HG02610 (cell line): ENCODE measurements at regions not wholly inside any gene's neighbourhood (a gene's known extent, or its start where the extent isn't known, plus 50 kb on each side); places are given as distances from the start of the nearest gene placed in this dataset.
"Not testable (repeated sequence)": the region's sequence is repeated elsewhere in the genome, so short reads cannot be mapped to it uniquely, and the experiment has no call there.

ENCODE experiments used
- ATAC-seq: cut with Tn5 transposase; IDR thresholded peaks from one replicate; pipeline ENCODE4 v1.9.1; 2021; ENCODE audit warnings: mild to moderate bottlenecking, moderate library complexity; ENCODE audit not compliant: unreplicated experiment

DNA sequence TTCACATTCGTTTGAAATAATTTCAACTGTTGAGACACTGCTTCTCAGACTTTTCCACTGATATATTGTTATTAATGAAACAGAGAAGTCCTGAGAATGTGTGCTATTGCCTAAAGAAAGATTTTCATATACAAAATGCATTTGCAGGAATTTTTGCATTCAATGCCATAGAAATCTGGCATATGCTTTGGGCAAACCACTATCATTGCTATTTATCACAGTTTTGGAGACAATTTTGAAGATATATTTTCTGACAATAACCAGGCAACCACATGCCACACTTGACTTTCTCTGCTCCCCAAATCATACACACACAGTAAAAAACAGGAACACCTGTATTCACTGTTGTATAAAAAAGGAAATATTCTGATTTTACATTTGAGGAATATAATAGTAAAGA, 1303.7 kb upstream of the IGFBP7 start:
- ATAC-seq = no peak

DNA sequence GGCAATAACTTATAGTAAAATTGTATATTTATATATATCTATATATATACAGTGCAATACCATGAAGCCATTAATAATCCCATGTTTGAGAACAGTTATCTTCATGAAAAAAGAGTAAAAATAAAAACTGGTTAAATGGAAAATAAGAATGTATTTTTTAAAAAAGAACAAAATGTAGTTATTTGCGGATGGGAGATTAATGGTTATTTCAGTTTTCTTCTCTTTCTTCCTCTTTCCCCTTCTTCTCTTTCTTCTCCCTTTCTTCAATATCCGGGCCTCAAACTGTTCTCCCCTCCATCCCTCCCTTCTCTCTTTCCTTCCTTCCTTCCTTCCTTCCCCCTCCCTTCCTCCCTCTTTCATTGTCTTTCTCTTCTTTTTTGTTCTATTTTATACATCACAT, 1301.7 kb upstream of the IGFBP7 start:
- ATAC-seq = no peak

DNA sequence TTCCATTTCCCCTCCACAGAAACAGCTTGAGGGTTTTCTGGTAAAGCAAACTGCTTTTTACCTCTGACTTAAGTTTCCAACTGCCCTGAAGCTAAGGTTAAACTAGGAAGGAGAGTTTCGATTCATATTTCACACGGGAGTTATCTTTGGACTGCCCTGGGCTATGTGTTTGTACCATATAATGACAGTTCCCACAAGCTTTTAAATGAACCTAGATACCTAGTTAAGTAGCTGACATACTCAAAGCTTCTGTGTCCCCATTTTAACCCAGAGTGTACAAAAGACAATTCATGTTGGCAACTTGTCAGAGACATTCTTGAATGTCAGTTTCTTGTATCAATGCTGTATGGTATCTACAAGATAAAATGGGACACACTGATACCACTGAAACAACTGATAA, 1296.6 kb upstream of the IGFBP7 start:
- no peak for ATAC-seq

DNA sequence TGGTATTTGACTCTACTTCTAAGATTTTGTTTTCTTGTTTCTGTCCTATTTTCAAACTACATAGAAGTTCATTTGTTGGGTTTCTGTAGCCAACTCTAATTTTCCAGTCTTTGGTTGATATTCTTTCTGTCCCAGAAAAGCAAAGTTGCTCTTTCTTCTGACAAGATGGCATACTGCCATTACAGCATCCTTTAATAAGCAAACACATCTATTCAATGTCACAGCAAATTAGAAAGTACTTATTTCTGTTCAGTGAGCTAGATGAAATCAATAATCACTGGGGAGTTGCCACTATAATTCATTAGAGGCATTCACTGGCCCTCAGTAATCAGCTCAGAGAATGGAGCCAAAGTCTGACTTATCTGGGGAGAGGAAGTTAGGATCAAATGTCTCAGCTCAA, 1258.0 kb upstream of the IGFBP7 start:
- ATAC-seq = no peak

DNA sequence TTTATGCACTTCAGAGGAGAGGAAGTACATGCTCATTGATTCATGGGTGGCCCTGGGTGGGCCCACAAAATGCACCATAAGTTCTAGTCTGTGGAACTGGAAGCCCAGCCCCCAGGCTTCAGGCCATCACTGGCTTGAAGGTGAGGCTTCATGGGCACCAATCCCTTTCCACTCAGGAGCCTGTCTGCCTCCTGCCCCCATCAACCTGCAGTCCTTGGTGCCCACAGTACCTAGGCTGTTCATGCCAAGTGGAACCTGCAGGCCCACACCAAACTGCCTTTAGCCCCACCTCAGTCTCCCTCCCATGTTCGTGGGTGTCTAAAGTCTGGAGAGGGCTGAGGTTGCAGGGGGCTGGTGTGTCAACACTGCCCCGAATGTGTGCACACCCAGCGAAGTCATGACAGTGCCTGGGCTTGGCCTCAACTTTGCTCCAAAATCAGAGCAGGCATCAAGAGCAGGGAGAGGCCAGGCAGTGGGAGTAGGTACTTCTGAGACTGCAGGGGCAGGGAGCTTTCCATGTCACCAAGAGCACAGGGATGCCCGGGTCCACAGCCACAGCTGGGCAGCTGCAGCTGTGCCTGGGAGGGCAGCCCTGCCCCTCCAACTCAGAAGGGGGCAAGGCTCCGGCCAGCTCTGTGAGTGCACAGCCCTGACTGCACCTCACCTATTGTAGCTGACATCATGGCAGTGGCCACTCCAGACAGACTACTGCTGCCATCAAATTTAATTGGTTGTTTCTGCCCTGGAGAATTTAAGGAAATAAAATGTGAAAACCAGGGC, 1250.4 kb upstream of the IGFBP7 start:
- ATAC-seq = no peak

DNA sequence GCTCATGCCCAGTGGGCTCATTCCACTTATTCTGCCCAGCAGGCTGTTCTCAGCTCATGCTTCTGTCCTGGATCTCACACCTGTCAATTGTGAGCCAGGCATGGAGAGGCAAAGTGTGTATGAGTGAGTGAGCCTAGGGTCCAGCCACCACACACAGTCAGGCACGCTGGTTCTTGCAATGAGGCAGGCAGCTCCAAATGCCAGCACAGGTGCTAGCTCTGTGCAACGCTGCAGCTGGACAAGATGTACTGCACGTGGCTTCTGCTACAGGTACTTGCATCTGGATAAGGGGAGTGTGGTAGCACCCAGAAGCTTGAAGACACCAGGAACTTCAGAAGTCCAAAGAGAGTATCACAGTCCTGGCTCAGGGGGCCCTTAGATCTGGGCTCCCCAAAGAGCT, 1249.4 kb upstream of the IGFBP7 start:
- ATAC-seq = no peak

DNA sequence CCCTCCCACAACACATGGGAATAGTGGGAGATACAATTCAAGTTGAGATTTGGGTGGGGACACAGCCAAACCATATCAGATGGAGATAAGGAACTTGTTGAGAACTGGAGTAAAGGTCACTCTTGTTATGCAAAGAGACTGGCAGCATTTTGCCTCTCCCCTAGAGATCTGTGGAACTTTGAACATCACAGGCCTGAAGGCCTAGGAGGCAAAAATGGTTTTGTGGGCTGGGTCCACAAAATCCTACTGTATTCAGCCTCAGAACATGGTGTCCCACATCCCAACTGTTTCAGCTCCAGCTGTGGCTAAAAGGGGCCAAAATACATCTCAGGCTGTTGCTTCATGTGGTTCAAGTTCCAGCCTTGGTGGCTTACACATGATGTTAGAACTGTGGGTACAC, 1247.8 kb upstream of the IGFBP7 start:
- no peak for ATAC-seq

DNA sequence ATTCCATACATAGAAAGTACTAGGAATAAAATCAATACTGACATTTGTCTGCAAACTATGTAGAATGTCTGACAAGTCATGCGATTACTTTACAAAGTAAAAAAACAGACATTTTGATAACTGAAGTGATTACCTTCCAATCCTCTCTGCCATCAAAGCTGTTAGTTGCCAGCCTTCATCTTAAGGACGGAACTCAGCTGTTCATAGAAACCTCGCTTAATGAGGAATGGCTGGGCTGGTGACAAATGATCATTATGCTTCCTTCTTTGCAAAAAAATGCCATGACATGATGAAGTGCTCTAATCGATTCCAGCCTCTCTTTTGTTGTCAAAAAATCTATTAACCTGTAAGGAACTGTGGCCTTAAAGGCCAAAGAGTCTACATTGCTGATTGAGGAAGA, 1214.9 kb upstream of the IGFBP7 start:
- ATAC-seq = no peak

DNA sequence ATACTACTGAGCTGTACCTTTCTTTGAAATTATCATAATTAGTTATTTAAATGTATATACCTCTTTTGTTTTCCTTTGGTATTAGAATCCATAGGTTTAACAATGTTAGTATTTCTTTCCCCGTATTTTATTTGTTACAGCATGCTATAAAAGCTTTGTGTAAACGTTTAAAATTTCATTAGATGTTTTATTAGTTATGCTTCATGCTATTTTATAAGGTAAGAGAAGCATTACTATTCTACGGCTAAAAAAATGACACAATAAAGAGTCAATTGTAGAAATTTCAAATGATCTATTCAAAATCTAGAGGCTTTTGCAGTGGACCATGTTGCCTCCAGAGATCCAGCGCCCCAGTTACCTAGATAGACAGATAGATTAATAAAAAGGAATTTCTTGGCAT, 1203.3 kb upstream of the IGFBP7 start:
- no peak for ATAC-seq

DNA sequence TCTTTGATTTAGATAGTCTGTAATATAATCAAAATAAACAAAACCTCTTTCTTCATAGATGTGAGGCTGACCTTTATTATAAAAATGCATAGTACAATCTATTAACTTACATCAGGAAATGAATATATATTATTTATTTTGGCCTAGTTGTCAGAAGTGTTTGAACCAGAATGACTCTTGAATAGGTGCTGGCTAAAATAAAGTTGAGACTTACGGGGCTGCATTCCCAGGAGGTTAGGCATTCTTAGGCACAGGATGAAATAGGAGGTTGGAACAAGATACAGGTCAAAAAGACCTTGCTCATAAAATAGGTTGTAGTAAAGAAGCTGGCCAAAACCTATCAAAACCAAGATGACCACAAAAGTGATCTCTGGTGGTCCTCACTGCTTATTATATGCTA, 1193.3 kb upstream of the IGFBP7 start:
- ATAC-seq = no peak

DNA sequence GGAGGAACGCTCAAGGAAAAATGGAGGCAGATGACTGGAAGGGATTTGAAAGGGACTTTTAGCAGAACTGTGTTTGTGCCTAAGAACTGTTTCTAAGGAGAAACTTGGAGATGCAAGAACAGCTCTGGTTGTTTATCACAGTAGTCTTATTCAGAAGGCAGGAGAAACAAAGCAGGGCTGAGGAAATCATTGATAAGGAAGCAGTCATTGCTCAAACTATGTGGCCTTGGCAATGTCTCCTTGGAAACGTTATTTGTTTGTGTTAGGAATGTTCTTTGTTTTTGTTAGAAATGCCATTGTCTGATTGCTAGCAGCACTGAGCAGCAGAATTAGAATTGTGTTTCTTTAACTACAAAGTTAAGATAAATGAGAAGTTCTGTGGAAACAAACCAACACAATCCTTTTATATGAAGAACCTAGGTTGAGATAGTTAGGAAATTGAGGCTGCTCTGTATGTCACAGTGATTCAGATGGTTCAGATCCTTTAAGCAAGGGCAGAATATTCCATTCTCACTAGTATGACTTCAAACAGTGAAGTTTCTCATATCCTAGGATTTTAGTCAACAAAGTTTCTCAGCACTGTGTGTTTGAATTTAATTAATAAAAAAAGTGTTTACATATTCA, 1191.3 kb upstream of the IGFBP7 start:
- ATAC-seq = no peak

DNA sequence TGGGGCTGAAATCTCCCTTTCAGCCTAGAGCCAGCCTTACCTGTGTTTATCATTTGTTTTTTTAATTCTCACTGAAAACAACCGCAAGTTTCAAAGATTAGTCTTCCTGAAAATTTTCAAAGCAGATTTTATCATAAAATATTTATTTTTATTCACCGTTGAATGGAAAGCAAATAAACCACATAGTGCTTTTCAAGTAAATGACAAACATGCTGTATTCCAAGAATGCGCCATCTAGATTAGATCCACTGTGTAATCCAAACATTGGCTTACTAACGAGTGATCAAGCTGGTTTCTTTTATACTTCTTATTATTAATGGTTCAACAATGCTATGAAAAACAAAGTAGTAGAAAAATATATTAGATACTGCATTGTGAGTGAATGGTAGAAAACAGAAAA, 1176.2 kb upstream of the IGFBP7 start:
- no peak for ATAC-seq

DNA sequence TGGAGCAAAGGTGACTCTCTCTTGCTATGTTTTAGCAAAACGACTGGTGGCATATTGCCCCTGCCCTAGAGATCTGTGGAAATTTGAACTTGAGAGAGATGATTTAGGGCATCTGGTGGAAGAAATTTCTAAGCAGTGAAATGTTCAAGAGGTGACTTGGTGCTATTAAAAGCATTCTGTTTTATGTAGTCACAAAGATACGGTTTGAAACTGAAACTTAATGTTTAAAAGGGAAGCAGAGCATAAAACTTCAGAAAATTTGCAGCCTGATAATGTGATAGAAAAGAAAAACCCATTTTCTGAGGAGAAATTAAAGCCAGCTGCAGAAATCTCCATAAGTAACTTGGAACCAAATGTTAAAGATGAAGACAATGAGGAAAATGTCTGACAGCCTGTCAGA, 1170.7 kb upstream of the IGFBP7 start:
- ATAC-seq = not testable (repeated sequence)

DNA sequence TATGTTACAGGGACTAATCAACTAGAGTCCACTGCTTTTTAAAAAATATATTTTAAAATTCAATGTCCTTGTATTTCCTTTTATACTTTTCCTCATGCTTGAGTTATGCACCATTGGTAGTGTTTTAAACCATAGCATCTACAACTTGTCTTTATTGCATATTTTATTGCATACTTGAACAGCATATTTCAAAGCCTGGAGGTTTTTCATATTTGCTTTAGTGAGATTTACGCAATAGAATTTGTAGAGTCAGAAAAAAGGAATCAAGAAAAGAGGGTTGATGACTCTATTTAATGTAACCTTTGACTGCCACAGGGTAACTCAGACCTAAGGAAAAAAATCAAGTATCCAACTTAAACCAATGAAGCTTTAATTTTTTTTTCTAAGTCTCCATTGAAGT, 1165.7 kb upstream of the IGFBP7 start:
- ATAC-seq = no peak

DNA sequence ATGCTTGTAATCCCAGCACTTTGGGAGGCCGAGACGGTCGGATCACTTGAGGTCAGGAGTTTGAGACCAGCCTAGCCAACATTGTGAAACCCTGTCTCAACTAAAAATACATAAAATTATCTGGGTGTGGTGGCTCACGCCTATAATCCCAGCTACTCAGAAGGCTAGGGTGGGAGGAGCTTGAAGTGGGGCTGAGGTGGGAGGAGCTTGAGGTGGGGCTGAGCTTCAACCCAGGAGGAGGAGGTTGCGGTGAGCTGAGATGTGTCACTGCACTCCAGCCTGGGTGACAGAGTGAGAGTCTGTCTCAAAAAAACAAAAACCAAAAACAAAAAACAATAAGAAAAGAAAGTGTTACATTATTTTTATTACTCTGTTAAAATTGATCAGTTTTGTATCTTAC, 1164.4 kb upstream of the IGFBP7 start:
- no peak for ATAC-seq

DNA sequence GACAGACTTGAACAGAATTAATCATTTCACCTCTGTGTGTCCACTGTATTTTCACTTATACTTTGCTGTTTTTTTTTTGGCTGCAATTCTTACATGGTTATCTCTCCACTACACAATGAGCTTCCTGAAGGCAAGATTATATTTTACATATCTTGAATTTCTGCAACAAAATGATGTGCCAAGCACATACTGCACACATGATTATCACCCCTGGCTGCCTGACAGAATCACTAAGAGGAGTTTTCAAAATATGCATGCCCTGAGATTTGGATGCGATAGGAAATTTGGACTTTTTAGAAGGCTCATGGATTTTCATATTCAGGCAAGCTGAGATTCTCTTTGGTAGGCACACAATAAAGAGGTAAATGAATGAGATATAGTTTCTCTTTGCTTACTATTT, 1162.1 kb upstream of the IGFBP7 start:
- ATAC-seq = no peak

DNA sequence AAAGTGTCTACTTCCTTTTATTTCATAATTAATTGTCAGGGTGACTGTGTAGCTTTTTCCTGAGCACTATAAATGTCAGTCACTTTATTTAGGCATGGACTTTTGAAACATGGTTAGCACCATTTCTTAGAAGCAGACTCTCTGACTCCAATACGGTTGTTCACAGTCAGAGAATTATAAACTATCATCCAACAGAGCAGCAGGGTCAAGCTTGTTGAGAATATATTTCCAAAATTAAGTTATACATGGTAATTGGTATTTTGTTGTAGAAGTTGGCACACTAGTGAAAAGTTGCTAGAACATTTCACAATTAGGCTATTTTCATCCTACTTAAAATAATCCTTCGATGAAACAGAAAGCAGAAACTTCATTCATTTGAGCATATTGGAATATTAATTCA, 1155.5 kb upstream of the IGFBP7 start:
- ATAC-seq = no peak

DNA sequence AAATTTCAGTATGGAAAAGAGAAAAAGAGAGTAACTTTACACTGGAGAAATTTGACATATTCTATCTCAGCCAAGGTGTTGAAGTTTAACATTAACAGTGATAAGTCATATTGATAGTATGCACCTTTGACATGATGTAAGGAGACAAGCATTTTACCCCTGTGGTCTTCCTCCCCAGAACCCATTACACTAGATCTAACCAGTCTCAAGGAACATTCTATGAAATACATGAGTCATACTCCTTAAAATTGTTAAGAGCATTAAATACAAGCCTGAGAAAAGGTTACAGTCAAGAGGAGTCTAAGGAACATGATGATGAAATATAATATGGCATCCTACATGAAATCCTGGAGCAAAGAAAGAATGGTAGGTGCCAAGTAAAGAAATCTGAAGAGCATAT, 1151.3 kb upstream of the IGFBP7 start:
- no peak for ATAC-seq

DNA sequence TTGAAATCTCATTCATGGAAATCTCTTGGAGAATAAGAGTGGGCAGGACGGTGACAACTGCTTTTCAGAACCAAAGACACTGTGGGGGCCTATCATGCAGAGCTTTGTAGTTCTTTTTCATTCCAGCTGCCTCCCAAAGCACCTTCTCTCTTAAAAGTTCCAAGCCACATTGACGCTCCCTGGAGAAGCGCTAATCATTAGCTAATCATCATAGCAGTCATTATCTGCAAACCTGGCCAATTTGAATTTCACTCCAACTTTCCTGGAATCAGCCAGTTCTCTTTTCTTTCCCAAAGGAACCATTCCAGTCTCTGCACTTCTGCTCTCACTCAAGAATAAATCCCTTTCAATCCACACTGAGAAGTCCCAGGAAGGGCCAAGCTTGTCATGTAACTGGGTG, 1144.1 kb upstream of the IGFBP7 start:
- no peak for ATAC-seq

DNA sequence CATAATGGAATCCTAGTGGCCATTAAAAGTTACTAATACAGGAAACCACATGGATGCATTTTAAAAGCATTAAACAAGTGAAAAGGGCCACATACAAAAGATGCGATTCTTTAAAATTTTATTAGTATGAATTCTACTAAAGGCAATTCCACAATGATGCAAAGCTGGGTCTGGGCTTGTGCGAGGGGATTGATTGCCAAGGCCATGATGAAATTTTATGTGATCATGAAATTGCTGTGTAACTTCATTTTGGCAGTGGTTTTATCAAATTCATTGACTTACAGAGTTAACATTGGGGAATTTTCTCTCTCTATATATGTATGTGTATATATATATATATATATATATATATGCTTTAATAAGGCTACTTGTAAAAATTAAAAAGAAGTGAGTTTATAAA, 1142.5 kb upstream of the IGFBP7 start:
- ATAC-seq = no peak

DNA sequence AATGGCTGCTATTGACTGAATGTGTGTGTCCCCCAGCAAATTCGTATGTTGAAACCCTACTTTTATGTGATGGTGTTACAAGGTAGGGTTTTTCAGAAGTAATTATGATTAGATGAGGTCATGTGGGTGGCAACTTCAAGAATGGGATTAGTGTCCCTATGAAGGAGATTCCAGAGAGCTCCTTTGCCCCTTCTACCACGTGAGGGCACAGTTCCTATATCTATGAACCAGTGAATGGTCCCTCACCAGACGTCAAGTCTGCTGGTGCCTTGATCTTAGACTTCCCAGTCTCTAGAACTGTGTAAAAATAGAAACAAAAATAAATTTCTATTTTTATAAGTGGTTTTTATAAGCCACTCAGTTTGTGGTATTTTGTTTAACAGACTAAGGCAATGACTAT, 1137.6 kb upstream of the IGFBP7 start:
- no peak for ATAC-seq

DNA sequence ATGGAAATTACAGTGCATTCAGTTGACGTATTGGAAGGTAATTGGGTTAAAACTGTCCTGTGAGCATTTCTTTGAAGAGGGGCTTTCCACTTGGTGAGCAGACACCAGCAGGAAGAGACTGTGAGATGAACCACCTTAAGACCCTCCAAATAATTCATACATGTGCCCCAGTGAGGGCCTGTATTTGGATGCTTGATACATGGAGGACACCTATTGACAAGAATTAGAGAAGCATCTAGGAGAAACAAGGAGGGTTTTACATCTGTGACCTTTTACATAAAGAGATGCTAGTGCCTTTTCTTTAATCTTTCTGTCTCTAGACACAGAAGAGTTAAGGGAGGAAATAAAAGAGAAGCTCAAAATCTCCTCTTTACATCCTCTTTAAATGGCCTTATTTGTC, 1115.3 kb upstream of the IGFBP7 start:
- ATAC-seq = no peak

DNA sequence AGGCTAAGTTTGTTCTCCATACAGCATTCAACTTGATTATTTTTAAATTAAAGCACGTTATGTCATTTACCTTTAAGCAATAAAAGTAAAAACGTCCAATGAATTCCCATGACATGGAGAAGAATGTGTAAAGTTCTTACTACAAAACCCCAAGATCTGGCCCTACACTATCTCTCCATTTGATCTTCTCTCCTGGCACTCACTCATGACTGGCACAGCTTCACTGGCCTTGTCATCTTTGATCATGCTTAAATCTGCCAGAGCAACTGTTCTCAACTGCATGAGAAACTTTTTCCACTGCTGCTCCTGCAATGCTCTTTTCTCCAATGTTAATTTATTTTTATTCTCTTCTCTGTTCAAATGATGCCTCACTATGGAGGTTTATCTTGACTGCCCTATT, 1109.0 kb upstream of the IGFBP7 start:
- ATAC-seq = no peak
